ENCODE measurements at regions not wholly inside any gene's neighbourhood (a gene's known extent, or its start where the extent isn't known, plus 50 kb on each side); places are given as distances from the start of the nearest gene placed in this dataset.
"Not testable (repeated sequence)": the region's sequence is repeated elsewhere in the genome, so short reads cannot be mapped to it uniquely, and the experiment has no call there.

- Mint-ChIP-seq H3K4me1 (no peaks in the 10 kb centered on the region), H3K36me3 (ENCODE audit: low read depth) (no peaks in the 10 kb centered on the region), H3K4me3 (no peak overlapping the region), H3K27me3 (peaks cover 4% of the 10 kb centered on the region), H3K9me3 (no peaks in the 10 kb centered on the region), H3K27ac (no peak overlapping the region)
- ATAC-seq (replicated peaks): no peak
Measured at GRCh38 chr20:40869218-40870147, 159.1 kb upstream of the TOP1 start.

- Mint-ChIP-seq H3K27me3 (peaks cover 4% of the 10 kb centered on the region), H3K27ac (no peak overlapping the region), H3K9me3 (peaks cover under 1% of the 10 kb centered on the region), H3K4me3 (no peak overlapping the region), H3K36me3 (ENCODE audit: low read depth) (no peaks in the 10 kb centered on the region), H3K4me1 (no peaks in the 10 kb centered on the region)
- ATAC-seq (replicated peaks): no peak
Measured at GRCh38 chr20:40875116-40876085, 153.2 kb upstream of the TOP1 start.

GRCh38 chr20:40878099-40878498, 150.5 kb upstream of the TOP1 start:
- H3K9me3 Mint-ChIP-seq; H3K27ac Mint-ChIP-seq; ATAC-seq (replicated peaks); H3K4me1 Mint-ChIP-seq; H3K4me3 Mint-ChIP-seq; H3K36me3 Mint-ChIP-seq (ENCODE audit: low read depth); H3K27me3 Mint-ChIP-seq: not testable (repeated sequence)

- H3K4me1 Mint-ChIP-seq: peaks cover 10% of the 10 kb centered on the region
- ATAC-seq (replicated peaks): no peak
- H3K9me3 Mint-ChIP-seq: peaks cover 6% of the 10 kb centered on the region
- no peak overlapping the region for H3K4me3 Mint-ChIP-seq
- no peaks in the 10 kb centered on the region for H3K27me3 Mint-ChIP-seq
- H3K27ac Mint-ChIP-seq: no peak overlapping the region
- H3K36me3 Mint-ChIP-seq (ENCODE audit: low read depth): no peaks in the 10 kb centered on the region
Measured at GRCh38 chr20:40880063-40880728, 148.4 kb upstream of the TOP1 start.

GRCh38 chr20:40880729-40881109, 147.9 kb upstream of the TOP1 start:
- Mint-ChIP-seq H3K27ac (no peak overlapping the region), H3K36me3 (ENCODE audit: low read depth) (no peaks in the 10 kb centered on the region), H3K4me3 (no peak overlapping the region), H3K9me3 (peaks cover 6% of the 10 kb centered on the region), H3K4me1 (peaks cover 10% of the 10 kb centered on the region), H3K27me3 (no peaks in the 10 kb centered on the region)
- ATAC-seq (replicated peaks): no peak

- H3K27me3 Mint-ChIP-seq: no peaks in the 10 kb centered on the region
- H3K36me3 Mint-ChIP-seq (ENCODE audit: low read depth): no peaks in the 10 kb centered on the region
- peaks cover 10% of the 10 kb centered on the region for H3K4me1 Mint-ChIP-seq
- H3K27ac Mint-ChIP-seq: no peak overlapping the region
- no peak for ATAC-seq (replicated peaks)
- H3K4me3 Mint-ChIP-seq: no peak overlapping the region
- H3K9me3 Mint-ChIP-seq: peaks cover 6% of the 10 kb centered on the region
Measured at GRCh38 chr20:40882152-40882551, 146.5 kb upstream of the TOP1 start.

- no peaks in the 10 kb centered on the region for H3K36me3 Mint-ChIP-seq (ENCODE audit: low read depth)
- H3K4me3 Mint-ChIP-seq: no peak overlapping the region
- no peak overlapping the region for H3K27ac Mint-ChIP-seq
- no peak for ATAC-seq (replicated peaks)
- peaks cover 10% of the 10 kb centered on the region for H3K4me1 Mint-ChIP-seq
- no peaks in the 10 kb centered on the region for H3K27me3 Mint-ChIP-seq
- peaks cover 6% of the 10 kb centered on the region for H3K9me3 Mint-ChIP-seq
Measured at GRCh38 chr20:40883097-40883496, 145.5 kb upstream of the TOP1 start.

GRCh38 chr20:40887105-40887504, 141.5 kb upstream of the TOP1 start:
- H3K4me1 Mint-ChIP-seq: peaks cover 8% of the 10 kb centered on the region
- H3K27me3 Mint-ChIP-seq: no peaks in the 10 kb centered on the region
- no peaks in the 10 kb centered on the region for H3K9me3 Mint-ChIP-seq
- H3K27ac Mint-ChIP-seq: no peak overlapping the region
- ATAC-seq (replicated peaks): no peak
- H3K4me3 Mint-ChIP-seq: no peak overlapping the region
- H3K36me3 Mint-ChIP-seq (ENCODE audit: low read depth): no peaks in the 10 kb centered on the region

- not testable (repeated sequence) for H3K27ac Mint-ChIP-seq; H3K4me3 Mint-ChIP-seq; H3K4me1 Mint-ChIP-seq; H3K36me3 Mint-ChIP-seq (ENCODE audit: low read depth); H3K27me3 Mint-ChIP-seq; ATAC-seq (replicated peaks); H3K9me3 Mint-ChIP-seq
Measured at GRCh38 chr20:40889266-40889665, 139.4 kb upstream of the TOP1 start.

GRCh38 chr20:40890181-40890580, 138.4 kb upstream of the TOP1 start:
- no peak for ATAC-seq (replicated peaks)
- no peak overlapping the region for H3K27ac Mint-ChIP-seq
- H3K4me1 Mint-ChIP-seq: no peaks in the 10 kb centered on the region
- no peak overlapping the region for H3K4me3 Mint-ChIP-seq
- H3K36me3 Mint-ChIP-seq (ENCODE audit: low read depth): no peaks in the 10 kb centered on the region
- no peaks in the 10 kb centered on the region for H3K9me3 Mint-ChIP-seq
- H3K27me3 Mint-ChIP-seq: no peaks in the 10 kb centered on the region

- Mint-ChIP-seq H3K27ac (no peak overlapping the region), H3K36me3 (ENCODE audit: low read depth) (no peaks in the 10 kb centered on the region), H3K27me3 (no peaks in the 10 kb centered on the region), H3K4me3 (no peak overlapping the region), H3K9me3 (no peaks in the 10 kb centered on the region), H3K4me1 (no peaks in the 10 kb centered on the region)
- no peak for ATAC-seq (replicated peaks)
Measured at GRCh38 chr20:40890635-40891034, 138.0 kb upstream of the TOP1 start.

- Mint-ChIP-seq H3K27me3 (peaks cover 6% of the 10 kb centered on the region), H3K27ac (no peak overlapping the region), H3K4me1 (no peaks in the 10 kb centered on the region), H3K36me3 (ENCODE audit: low read depth) (no peaks in the 10 kb centered on the region), H3K9me3 (no peaks in the 10 kb centered on the region), H3K4me3 (no peak overlapping the region)
- ATAC-seq (replicated peaks): no peak
Measured at GRCh38 chr20:40891351-40891750, 137.3 kb upstream of the TOP1 start.

GRCh38 chr20:40892642-40893041, 136.0 kb upstream of the TOP1 start:
- Mint-ChIP-seq H3K4me3 (no peak overlapping the region), H3K36me3 (ENCODE audit: low read depth) (no peaks in the 10 kb centered on the region), H3K9me3 (no peaks in the 10 kb centered on the region), H3K27ac (no peak overlapping the region), H3K27me3 (peaks cover 7% of the 10 kb centered on the region), H3K4me1 (no peaks in the 10 kb centered on the region)
- no peak for ATAC-seq (replicated peaks)

- ATAC-seq (replicated peaks): no peak
- no peaks in the 10 kb centered on the region for H3K36me3 Mint-ChIP-seq (ENCODE audit: low read depth)
- peaks cover 7% of the 10 kb centered on the region for H3K27me3 Mint-ChIP-seq
- no peak overlapping the region for H3K4me3 Mint-ChIP-seq
- H3K9me3 Mint-ChIP-seq: no peaks in the 10 kb centered on the region
- H3K27ac Mint-ChIP-seq: no peak overlapping the region
- no peaks in the 10 kb centered on the region for H3K4me1 Mint-ChIP-seq
Measured at GRCh38 chr20:40893610-40894236, 134.9 kb upstream of the TOP1 start.
